ENCODE measurements at regions not wholly inside any gene's neighbourhood (a gene's known extent, or its start where the extent isn't known, plus 50 kb on each side); places are given as distances from the start of the nearest gene placed in this dataset.

DNA sequence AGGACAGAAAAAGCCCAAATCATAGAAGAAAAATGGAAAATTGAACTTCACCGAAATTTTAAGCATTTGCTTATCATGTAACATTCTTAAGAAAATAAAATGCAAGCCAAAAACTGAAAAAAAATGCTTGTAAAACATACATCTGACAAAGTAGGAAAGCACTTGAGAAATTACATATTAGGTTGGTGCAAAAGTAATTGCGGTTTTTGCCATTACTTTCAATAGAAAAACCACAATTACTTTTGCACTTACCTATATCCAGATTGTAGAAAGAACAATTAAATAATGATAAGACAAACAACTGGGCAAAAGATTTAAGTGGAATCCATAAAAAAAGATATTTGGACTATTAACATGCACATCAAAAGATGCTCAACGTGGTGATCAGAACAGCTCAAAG lies 146.2 kb downstream of the TBXT start:
- Histone ChIP-seq H3K36me3 (no peaks in the 10 kb centered on the region), H3K4me1 (no peaks in the 10 kb centered on the region), H3K27me3 (no peaks in the 10 kb centered on the region), H3K4me3 (no peak overlapping the region), H3K9me3 (peaks cover 0 to 3% (median 0%) of the 10 kb centered on the region in 4 donors), H3K27ac (no peak overlapping the region)
- DNase-seq: no peak
- TF ChIP-seq CTCF (IDR thresholded peaks at IDR 0.05) (no peak), POLR2A (IDR thresholded peaks at IDR 0.05) (no peak)

DNA sequence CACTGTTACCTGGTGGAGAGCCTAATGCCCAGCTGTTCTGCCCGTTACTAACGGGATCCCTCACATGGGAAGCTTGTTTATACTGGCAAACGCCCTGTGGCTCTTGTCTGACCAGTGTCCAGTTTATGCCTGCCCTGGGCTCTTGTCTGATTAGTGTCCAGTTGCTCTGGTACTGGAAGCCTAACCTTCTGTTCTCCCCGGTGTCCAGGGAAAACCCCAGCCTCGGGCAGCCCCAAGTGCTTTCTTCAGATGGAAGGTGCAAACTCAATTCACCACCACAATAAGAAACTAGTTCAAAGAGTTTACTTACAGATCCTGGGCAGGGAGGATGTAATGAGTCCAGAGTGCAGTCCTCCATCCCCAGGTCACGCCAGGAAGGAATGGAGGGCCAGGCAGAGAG lies 148.4 kb downstream of the TBXT start:
- Histone ChIP-seq H3K9me3 (peaks cover 0 to 3% (median 0%) of the 10 kb centered on the region in 4 donors), H3K4me1 (no peaks in the 10 kb centered on the region), H3K36me3 (no peaks in the 10 kb centered on the region), H3K27me3 (no peaks in the 10 kb centered on the region), H3K4me3 (no peak overlapping the region), H3K27ac (no peak overlapping the region)
- TF ChIP-seq POLR2A (IDR thresholded peaks at IDR 0.05) (no peak), CTCF (IDR thresholded peaks at IDR 0.05) (no peak)
- no peak for DNase-seq

DNA sequence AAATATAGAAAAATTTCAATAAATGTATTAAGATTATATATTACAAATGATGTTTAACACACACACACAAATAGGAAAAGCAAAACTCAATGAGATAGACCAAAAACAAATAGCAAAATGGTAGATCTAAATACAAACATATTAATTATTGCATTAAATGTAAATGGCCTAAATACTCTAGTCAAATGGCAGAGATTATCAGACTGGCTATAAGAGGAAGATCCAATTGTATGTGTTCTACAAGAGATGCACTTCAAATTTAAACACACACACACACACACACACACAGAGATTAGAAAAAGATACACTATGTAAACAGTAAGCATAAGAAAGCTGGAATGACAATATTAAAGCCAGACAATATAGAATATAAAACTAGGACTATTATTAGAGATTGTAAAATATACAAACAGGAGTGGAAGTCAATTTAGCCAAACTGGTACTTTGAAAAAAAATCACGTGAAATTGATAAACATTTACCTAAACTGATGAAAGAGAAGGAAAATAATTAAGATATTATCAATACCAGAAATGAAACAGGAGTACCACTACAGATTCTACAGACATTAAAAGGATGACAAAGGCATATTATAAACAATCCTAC lies 150.5 kb downstream of the TBXT start:
- Histone ChIP-seq H3K27ac (no peak overlapping the region), H3K4me1 (no peaks in the 10 kb centered on the region), H3K36me3 (no peaks in the 10 kb centered on the region), H3K4me3 (no peak overlapping the region), H3K27me3 (no peaks in the 10 kb centered on the region), H3K9me3 (peaks cover 0 to 3% (median 0%) of the 10 kb centered on the region in 4 donors)
- DNase-seq: no peak
- no peak for TF ChIP-seq POLR2A (IDR thresholded peaks at IDR 0.05)
- no peak for TF ChIP-seq CTCF (IDR thresholded peaks at IDR 0.05)

DNA sequence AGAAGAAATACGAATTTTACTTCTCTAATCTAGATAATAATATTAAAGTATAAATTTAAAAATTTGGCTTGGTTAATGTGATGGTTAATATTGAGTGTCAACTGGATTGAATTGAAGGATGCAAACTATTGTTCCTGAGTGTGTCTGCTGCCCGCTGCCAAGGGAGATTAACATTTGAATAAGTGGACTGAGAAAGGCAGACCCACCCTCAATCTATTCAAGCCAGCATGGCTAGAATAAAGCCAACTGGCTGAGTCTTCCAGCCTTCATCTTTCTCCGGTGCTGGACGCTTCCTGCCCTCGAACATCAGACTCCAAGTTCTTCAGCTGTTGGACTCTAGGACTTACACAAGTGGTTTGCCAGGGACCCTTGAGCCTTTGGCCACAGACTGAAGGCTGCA lies 152.7 kb downstream of the TBXT start:
- TF ChIP-seq POLR2A (IDR thresholded peaks at IDR 0.05) (no peak), CTCF (IDR thresholded peaks at IDR 0.05) (no peak)
- Histone ChIP-seq H3K27me3 (no peaks in the 10 kb centered on the region), H3K9me3 (peaks cover 0 to 3% (median 0%) of the 10 kb centered on the region in 4 donors), H3K4me1 (no peaks in the 10 kb centered on the region), H3K27ac (no peak overlapping the region), H3K36me3 (no peaks in the 10 kb centered on the region), H3K4me3 (no peak overlapping the region)
- no peak for DNase-seq

GRCh38 chr6:166010136-166010960 lies 157.3 kb downstream of the TBXT start:
- H3K36me3 ChIP-seq: no peaks in the 10 kb centered on the region
- H3K4me1 ChIP-seq: peaks cover 0 to 28% (median 0%) of the 10 kb centered on the region in 4 donors
- no peaks in the 10 kb centered on the region for H3K9me3 ChIP-seq
- TF ChIP-seq POLR2A (IDR thresholded peaks at IDR 0.05): no peak
- TF ChIP-seq CTCF (IDR thresholded peaks at IDR 0.05): no peak
- no peak overlapping the region for H3K27ac ChIP-seq
- peaks cover 0 to 3% of the 10 kb centered on the region in 2 donors for H3K27me3 ChIP-seq
- no peak overlapping the region for H3K4me3 ChIP-seq
- DNase-seq: no peak
